NT2/D1 (cell line): ENCODE measurements at regions not wholly inside any gene's neighbourhood (a gene's known extent, or its start where the extent isn't known, plus 50 kb on each side); places are given as distances from the start of the nearest gene placed in this dataset.

ENCODE experiments used
- YY1 ChIP-seq: IDR thresholded peaks from 2 replicates; pipeline ENCODE4 v1.6.1; 2011; ENCODE audit not compliant: insufficient read length, insufficient read depth
- ZNF274 ChIP-seq: IDR thresholded peaks from 2 replicates; pipeline ENCODE4 v1.6.1; 2011; ENCODE audit warnings: mild to moderate bottlenecking, low read depth, low read length

- TF ChIP-seq ZNF274 (no peak), YY1 (no peak)
Observed at GRCh38 chr5:2214910-2215590, 332.3 kb upstream of the IRX4 start.
